Lower leg skin (tissue), 3 donors: ENCODE measurements at regions not wholly inside any gene's neighbourhood (a gene's known extent, or its start where the extent isn't known, plus 50 kb on each side); places are given as distances from the start of the nearest gene placed in this dataset.
"Not testable (repeated sequence)": the region's sequence is repeated elsewhere in the genome, so short reads cannot be mapped to it uniquely, and the experiment has no call there.

ENCODE experiments used
- POLR2A ChIP-seq, 2 donors: fragments of 450-650 bp; IDR thresholded peaks; one replicate each; pipeline ENCODE4 v1.6.1; 2016 to 2017; ENCODE audit warnings: antibody characterized with exemption in 2 of 2, mild to moderate bottlenecking in 1 of 2, moderate library complexity in 1 of 2
- TF ChIP-seq, protein P1 (sequence below), 3 donors: fragments of 450-650 bp; IDR thresholded peaks; one replicate each; pipeline ENCODE4 v1.5.1; 2016; ENCODE audit warnings: antibody characterized with exemption in 3 of 3, mild to moderate bottlenecking in 3 of 3, moderate library complexity in 2 of 3

DNA sequence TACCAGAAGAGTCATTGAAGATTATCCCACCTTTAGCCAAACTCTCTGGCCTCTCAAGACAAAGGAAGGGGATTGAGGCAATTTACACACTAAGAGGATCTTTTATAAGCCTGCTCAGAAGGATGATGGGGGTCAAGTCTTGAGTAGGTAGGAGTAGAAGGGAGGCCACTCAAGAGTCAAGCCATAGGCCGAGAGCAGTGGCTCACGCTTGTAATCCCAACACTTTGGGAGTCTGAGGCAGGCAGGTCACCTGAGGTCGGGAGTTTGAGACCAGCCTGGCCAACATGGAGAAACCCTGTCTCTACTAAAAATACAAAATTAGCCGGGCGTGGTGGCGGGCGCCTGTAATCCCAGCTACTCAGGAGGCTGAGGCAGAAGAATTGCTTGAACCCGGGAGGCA lies 58.0 kb upstream of the SOX13 start:
- not testable (repeated sequence) for TF ChIP-seq POLR2A (IDR thresholded peaks at IDR 0.05)
- TF ChIP-seq, protein P1, sequence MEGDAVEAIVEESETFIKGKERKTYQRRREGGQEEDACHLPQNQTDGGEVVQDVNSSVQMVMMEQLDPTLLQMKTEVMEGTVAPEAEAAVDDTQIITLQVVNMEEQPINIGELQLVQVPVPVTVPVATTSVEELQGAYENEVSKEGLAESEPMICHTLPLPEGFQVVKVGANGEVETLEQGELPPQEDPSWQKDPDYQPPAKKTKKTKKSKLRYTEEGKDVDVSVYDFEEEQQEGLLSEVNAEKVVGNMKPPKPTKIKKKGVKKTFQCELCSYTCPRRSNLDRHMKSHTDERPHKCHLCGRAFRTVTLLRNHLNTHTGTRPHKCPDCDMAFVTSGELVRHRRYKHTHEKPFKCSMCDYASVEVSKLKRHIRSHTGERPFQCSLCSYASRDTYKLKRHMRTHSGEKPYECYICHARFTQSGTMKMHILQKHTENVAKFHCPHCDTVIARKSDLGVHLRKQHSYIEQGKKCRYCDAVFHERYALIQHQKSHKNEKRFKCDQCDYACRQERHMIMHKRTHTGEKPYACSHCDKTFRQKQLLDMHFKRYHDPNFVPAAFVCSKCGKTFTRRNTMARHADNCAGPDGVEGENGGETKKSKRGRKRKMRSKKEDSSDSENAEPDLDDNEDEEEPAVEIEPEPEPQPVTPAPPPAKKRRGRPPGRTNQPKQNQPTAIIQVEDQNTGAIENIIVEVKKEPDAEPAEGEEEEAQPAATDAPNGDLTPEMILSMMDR (IDR thresholded peaks at IDR 0.05), result not testable (repeated sequence)
